A549 (cell line): ENCODE measurements at regions not wholly inside any gene's neighbourhood (a gene's known extent, or its start where the extent isn't known, plus 50 kb on each side); places are given as distances from the start of the nearest gene placed in this dataset.
"Not testable (repeated sequence)": the region's sequence is repeated elsewhere in the genome, so short reads cannot be mapped to it uniquely, and the experiment has no call there.

Experiments used
- ATAC-seq, 2 experiments: fragments of 200-7000 bp in 1 of 2; fragments of >200 bp in 1 of 2; cut with Nextera tagmentation in 1 of 2; cut with Tn5 transposase in 1 of 2; 3 replicates each; pipeline versions ENCODE4 v1.8.0 to v1.9.1; 2018 to 2020; ENCODE audit warnings: mild to moderate bottlenecking in 1 of 2, moderate library complexity in 1 of 2
- CTCF ChIA-PET: fragments of 300-600 bp; sonication (Branson Sonifier 250); formaldehyde crosslinking; extraction: SDS; loops from one replicate; lab custom pipeline; 2021; ENCODE audit warnings: antibody characterized with exemption, inconsistent platforms; lab: Yijun Ruan, JAX
- POLR2A ChIA-PET: fragments of 350-600 bp; formaldehyde crosslinking; extraction: SDS; loops from one replicate; lab custom pipeline; 2021; ENCODE audit warnings: antibody characterized with exemption, inconsistent platforms; lab: Yijun Ruan, JAX
- DNase-seq, 2 experiments: peaks; one replicate each; pipeline versions ENCODE4 v3.0.0 to v3.0.0-alpha.2; 2011 to 2016; ENCODE audit warnings: low read depth in 1 of 2, low spot score in 1 of 2
- FAIRE-seq: peaks from 2 replicates; lab custom pipeline; 2011; peaks lifted over from hg19 to GRCh38; lab: Jason Lieb, UNC
- H3K27ac ChIP-seq, 2 experiments: fragments of >200 bp; sonication (Bioruptor Twin); formaldehyde crosslinking; 3 replicates each; pipeline ENCODE4 v1.5.1; 2016 to 2017
- H3K4me1 ChIP-seq: fragments of >200 bp; sonication (Bioruptor Twin); formaldehyde crosslinking; 3 replicates; pipeline ENCODE4 v1.6.1; 2016
- H3K4me2 ChIP-seq: fragments of >200 bp; sonication (Bioruptor Twin); formaldehyde crosslinking; 3 replicates; pipeline ENCODE4 v1.6.1; 2016
- H3K4me3 ChIP-seq: fragments of >200 bp; sonication (Bioruptor Twin); formaldehyde crosslinking; 3 replicates; pipeline ENCODE4 v1.5.1; 2016
- H3K9me3 ChIP-seq: fragments of >200 bp; sonication (Bioruptor Twin); formaldehyde crosslinking; 3 replicates; pipeline ENCODE4 v1.6.1; 2016
- CBX2 ChIP-seq: fragments of 200-600 bp; sonication (generic); IDR thresholded peaks from 2 replicates; pipeline ENCODE4 v1.6.1; 2016; ENCODE audit warnings: low read depth, mild to moderate bottlenecking, borderline replicate concordance
- CHD4 ChIP-seq: fragments of 200-600 bp; sonication (generic); IDR thresholded peaks from 2 replicates; pipeline ENCODE4 v1.6.1; 2016; ENCODE audit warnings: antibody characterized with exemption, mild to moderate bottlenecking, borderline replicate concordance
- E2F6 ChIP-seq: IDR thresholded peaks from 2 replicates; pipeline ENCODE4 v1.6.1; 2012; ENCODE audit warnings: low read depth, borderline replicate concordance
- EHMT2 ChIP-seq: fragments of 200-600 bp; sonication (generic); IDR thresholded peaks from 2 replicates; pipeline ENCODE4 v1.6.1; 2016; ENCODE audit warnings: antibody characterized with exemption, low read depth, mild to moderate bottlenecking, moderate library complexity
- FOSB ChIP-seq: fragments of 250-450 bp; sonication (Bioruptor Pico); IDR thresholded peaks from 2 replicates; pipeline ENCODE4 v1.5.0; 2020; ENCODE audit warnings: mild to moderate bottlenecking, moderate library complexity
- HDAC2 ChIP-seq: fragments of 200-600 bp; sonication (generic); IDR thresholded peaks from 2 replicates; pipeline ENCODE4 v1.6.1; 2016
- HES2 ChIP-seq: fragments of >200 bp; sonication (Bioruptor Twin); formaldehyde crosslinking; IDR thresholded peaks from 2 replicates; pipeline ENCODE4 v1.6.1; 2016
- HOXA7 ChIP-seq: fragments of 250-450 bp; sonication (Bioruptor Pico); IDR thresholded peaks from 2 replicates; pipeline ENCODE4 v1.5.0; 2020; ENCODE audit warnings: mild to moderate bottlenecking, moderate library complexity
- JUN ChIP-seq, 2 experiments: fragments of >200 bp; sonication (Bioruptor Twin); formaldehyde crosslinking; IDR thresholded peaks; 2 replicates in 1 of 2; 3 replicates in 1 of 2; pipeline ENCODE4 v1.6.1; 2016 to 2017
- JUNB ChIP-seq: fragments of >200 bp; sonication (Bioruptor Twin); formaldehyde crosslinking; IDR thresholded peaks from 2 replicates; pipeline ENCODE4 v1.6.1; 2016
- MAZ ChIP-seq: fragments of 150-350 bp; IDR thresholded peaks from 2 replicates; pipeline ENCODE4 v1.6.1; 2014; ENCODE audit warnings: antibody characterized with exemption, low read depth, low read length, borderline replicate concordance
- MYC ChIP-seq: IDR thresholded peaks from 2 replicates; pipeline ENCODE4 v1.6.1; 2012; ENCODE audit warnings: mild to moderate bottlenecking, inconsistent platforms, low read length, improper control_type of control experiment, borderline replicate concordance
- NPAS2 ChIP-seq: fragments of 250-450 bp; sonication (Bioruptor Pico); IDR thresholded peaks from 2 replicates; pipeline ENCODE4 v1.8.0; 2022; ENCODE audit warnings: mild to moderate bottlenecking, moderate library complexity, borderline replicate concordance
- POLR2A ChIP-seq: IDR thresholded peaks from 2 replicates; pipeline ENCODE4 v1.6.1; 2012; ENCODE audit warnings: mild to moderate bottlenecking, low read length
- POLR2AphosphoS2 ChIP-seq: conservative IDR thresholded peaks from 2 replicates; pipeline ENCODE4 v1.6.1; 2012; ENCODE audit warnings: low read length, improper control_type of control experiment, inconsistent platforms
- RAD21 ChIP-seq, 2 experiments: fragments of >200 bp in 1 of 2; sonication (Bioruptor Twin) in 1 of 2; formaldehyde crosslinking in 1 of 2; IDR thresholded peaks in 1 of 2; conservative IDR thresholded peaks in 1 of 2; 2 replicates in 1 of 2; 3 replicates in 1 of 2; pipeline ENCODE4 v1.6.1; 2012 to 2018; ENCODE audit warnings: inconsistent platforms in 1 of 2
- RARB ChIP-seq: fragments of 250-450 bp; sonication (Bioruptor Pico); IDR thresholded peaks from 2 replicates; pipeline ENCODE4 v1.8.0; 2021; ENCODE audit warnings: mild to moderate bottlenecking, moderate library complexity
- RFX5 ChIP-seq: fragments of 450-650 bp; IDR thresholded peaks from 2 replicates; pipeline ENCODE4 v1.7.1; 2014; ENCODE audit warnings: antibody characterized with exemption, mild to moderate bottlenecking, moderate library complexity
- RNF2 ChIP-seq: fragments of 200-600 bp; sonication (generic); IDR thresholded peaks from 2 replicates; pipeline ENCODE4 v1.6.1; 2016; ENCODE audit warnings: low read depth, mild to moderate bottlenecking, antibody characterized with exemption, moderate library complexity, borderline replicate concordance
- SREBF2 ChIP-seq: fragments of 450-650 bp; IDR thresholded peaks from 2 replicates; pipeline ENCODE4 v1.6.1; 2014; ENCODE audit warnings: mild to moderate bottlenecking, moderate library complexity
- ZFP36 ChIP-seq: fragments of 450-650 bp; IDR thresholded peaks from 2 replicates; pipeline ENCODE4 v1.6.1; 2014; ENCODE audit warnings: borderline replicate concordance; ENCODE audit not compliant: partially characterized antibody
- ZSCAN20 ChIP-seq: fragments of 250-450 bp; sonication (Bioruptor Pico); IDR thresholded peaks from 2 replicates; pipeline ENCODE4 v1.8.0; 2022; ENCODE audit warnings: mild to moderate bottlenecking, moderate library complexity
- WGBS: methylation state at CpG from one replicate; pipeline ENCODE4 v1.1.6; 2017; ENCODE audit errors: missing lambda C conversion rate; 5-methylcytosine and 5-hydroxymethylcytosine counted together
- TF ChIP-seq, protein P1 (sequence below): fragments of 150-350 bp; IDR thresholded peaks from 2 replicates; pipeline ENCODE4 v1.6.1; 2014; ENCODE audit warnings: low read depth, mild to moderate bottlenecking, low read length
- TF ChIP-seq, protein P2 (sequence below): fragments of 250-450 bp; sonication (Bioruptor Pico); IDR thresholded peaks from 2 replicates; pipeline ENCODE4 v1.5.0; 2021; ENCODE audit warnings: mild to moderate bottlenecking, moderate library complexity, borderline replicate concordance

DNA sequence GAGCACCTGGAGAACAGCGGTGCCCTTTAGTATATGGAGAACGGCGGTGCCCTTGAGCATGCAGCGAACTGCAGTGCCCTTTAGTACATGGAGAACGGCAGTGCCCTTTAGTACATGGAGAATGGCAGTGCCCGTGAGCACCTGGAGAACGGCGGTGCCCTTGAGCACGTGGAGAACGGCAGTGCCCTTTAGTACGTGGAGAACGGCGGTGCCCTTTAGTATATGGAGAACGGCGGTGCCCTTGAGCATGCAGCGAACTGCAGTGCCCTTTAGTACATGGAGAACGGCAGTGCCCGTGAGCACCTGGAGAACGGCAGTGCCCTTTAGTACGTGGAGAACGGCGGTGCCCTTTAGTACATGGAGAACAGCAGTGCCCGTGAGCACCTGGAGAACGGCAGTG lies 151.8 kb downstream of the DLL1 start:
- H3K9me3 ChIP-seq, H3K4me2 ChIP-seq, ATAC-seq, POLR2A ChIA-PET, DNase-seq, FAIRE-seq, H3K4me3 ChIP-seq, CTCF ChIA-PET, H3K27ac ChIP-seq, H3K4me1 ChIP-seq: not testable (repeated sequence)
- WGBS = 84% methylated on average over 11 of the region's 24 CpGs

DNA sequence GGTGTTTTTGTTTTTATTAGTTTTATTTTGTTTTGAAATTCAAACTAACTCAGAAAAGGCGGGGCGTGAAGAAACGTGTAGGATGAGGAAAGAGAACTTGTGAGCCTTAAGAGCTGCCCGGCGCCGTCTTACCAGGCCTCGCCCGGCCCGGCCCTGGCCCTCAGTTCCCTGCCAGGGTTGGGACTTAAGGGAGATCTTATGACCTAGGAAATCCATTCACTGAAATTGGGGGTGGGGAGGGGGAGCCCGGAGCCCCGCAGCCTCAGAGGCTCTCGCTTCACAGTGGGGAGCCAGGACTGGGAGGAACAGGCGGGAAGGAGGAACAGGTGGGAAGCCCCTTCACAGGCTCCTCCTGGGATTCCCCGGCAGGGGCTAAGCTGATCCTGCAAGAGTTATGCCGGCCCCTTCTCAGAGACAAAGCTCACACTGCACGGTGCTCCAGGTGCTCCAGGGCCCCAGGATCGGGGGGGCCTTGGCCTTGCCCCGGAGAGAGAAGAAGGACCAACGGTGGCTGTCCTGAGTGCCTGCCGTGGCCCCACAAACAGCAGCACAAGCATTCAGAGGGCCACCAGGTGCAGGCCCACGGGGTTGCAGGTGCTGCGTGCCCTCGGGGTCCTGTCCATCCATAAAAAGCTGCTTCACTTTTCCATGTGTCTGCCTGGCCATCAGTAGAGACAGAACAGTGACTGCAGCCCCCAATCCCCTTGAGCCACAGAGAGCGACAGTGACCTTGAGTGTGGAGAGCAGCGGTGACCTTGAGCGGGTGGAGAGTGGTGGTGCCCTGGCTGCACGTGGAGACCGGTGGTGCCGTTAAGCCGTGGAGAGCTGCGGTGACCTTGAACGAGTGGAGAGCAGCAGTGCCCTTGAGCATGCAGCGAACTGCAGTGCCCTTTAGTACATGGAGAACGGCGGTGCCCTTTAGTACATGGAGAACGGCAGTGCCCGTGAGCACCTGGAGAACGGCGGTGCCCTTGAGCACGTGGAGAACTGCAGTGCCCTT lies 152.7 kb downstream of the DLL1 start:
- no peak for DNase-seq
- TF ChIP-seq POLR2A (no peak), FOSB (CRISPR knock-in tag) (no peak), HDAC2 (no peak), HES2 (no peak), EHMT2 (no peak), POLR2AphosphoS2 (no peak), RNF2 (no peak)
- Histone ChIP-seq H3K4me2 (no peak overlapping the region), H3K9me3 (no peaks in the 10 kb centered on the region), H3K4me1 (no peaks in the 10 kb centered on the region), H3K4me3 (no peak overlapping the region), H3K27ac (no peak overlapping the region)
- WGBS = 68% methylated on average over 13 of the region's 40 CpGs
- FAIRE-seq = no peak
- CTCF ChIA-PET = interaction anchor here (1.3 kb wide), 1 partner anchor 306 kb away, joined by 3 read pairs; no protein-coding TSS in a partner anchor
- POLR2A ChIA-PET = no interaction called here
- no peak for ATAC-seq

GRCh38 chr6:170137176-170137891 lies 153.5 kb downstream of the DLL1 start:
- H3K4me3 ChIP-seq = no peak overlapping the region
- H3K9me3 ChIP-seq = no peaks in the 10 kb centered on the region
- DNase-seq (no peak), FAIRE-seq (no peak), ATAC-seq (no peak)
- WGBS = 76% methylated on average over 45 of the region's 50 CpGs
- no peaks in the 10 kb centered on the region for H3K4me1 ChIP-seq
- H3K27ac ChIP-seq = no peak overlapping the region
- ChIA-PET POLR2A (no interaction called here), CTCF (interaction anchor here (1.3 kb wide), 1 partner anchor 306 kb away, joined by 3 read pairs; no protein-coding TSS in a partner anchor)
- TF ChIP-seq MAZ (no peak), RARB (CRISPR knock-in tag) (no peak), MYC (no peak), ZFP36 (no peak), CBX2 (no peak), E2F6 (no peak), RNF2 (no peak)
- H3K4me2 ChIP-seq = no peak overlapping the region

GRCh38 chr6:170136541-170137175 lies 154.2 kb downstream of the DLL1 start:
- H3K27ac ChIP-seq = no peak overlapping the region
- DNase-seq (no peak), FAIRE-seq (no peak), ATAC-seq (no peak)
- 85% methylated on average over 52 of the region's 69 CpGs for WGBS
- no peak overlapping the region for H3K4me3 ChIP-seq
- no peak overlapping the region for H3K4me2 ChIP-seq
- CTCF ChIA-PET = interaction anchor here (1.3 kb wide), 1 partner anchor 305 kb away, joined by 3 read pairs; no protein-coding TSS in a partner anchor
- POLR2A ChIA-PET = no interaction called here
- no peaks in the 10 kb centered on the region for H3K4me1 ChIP-seq
- no peaks in the 10 kb centered on the region for H3K9me3 ChIP-seq
- TF ChIP-seq CHD4 = no peak
- TF ChIP-seq RFX5 = no peak
- TF ChIP-seq JUNB = no peak
- no peak for TF ChIP-seq RAD21 (conservative IDR thresholded peaks at IDR 0.05 in 1 of 2, IDR thresholded peaks at IDR 0.05 in 1 of 2)
- TF ChIP-seq, protein P1, sequence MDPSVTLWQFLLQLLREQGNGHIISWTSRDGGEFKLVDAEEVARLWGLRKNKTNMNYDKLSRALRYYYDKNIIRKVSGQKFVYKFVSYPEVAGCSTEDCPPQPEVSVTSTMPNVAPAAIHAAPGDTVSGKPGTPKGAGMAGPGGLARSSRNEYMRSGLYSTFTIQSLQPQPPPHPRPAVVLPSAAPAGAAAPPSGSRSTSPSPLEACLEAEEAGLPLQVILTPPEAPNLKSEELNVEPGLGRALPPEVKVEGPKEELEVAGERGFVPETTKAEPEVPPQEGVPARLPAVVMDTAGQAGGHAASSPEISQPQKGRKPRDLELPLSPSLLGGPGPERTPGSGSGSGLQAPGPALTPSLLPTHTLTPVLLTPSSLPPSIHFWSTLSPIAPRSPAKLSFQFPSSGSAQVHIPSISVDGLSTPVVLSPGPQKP = no peak
- no peak for TF ChIP-seq HOXA7 (CRISPR knock-in tag)
- no peak for TF ChIP-seq SREBF2
- TF ChIP-seq, protein P2, sequence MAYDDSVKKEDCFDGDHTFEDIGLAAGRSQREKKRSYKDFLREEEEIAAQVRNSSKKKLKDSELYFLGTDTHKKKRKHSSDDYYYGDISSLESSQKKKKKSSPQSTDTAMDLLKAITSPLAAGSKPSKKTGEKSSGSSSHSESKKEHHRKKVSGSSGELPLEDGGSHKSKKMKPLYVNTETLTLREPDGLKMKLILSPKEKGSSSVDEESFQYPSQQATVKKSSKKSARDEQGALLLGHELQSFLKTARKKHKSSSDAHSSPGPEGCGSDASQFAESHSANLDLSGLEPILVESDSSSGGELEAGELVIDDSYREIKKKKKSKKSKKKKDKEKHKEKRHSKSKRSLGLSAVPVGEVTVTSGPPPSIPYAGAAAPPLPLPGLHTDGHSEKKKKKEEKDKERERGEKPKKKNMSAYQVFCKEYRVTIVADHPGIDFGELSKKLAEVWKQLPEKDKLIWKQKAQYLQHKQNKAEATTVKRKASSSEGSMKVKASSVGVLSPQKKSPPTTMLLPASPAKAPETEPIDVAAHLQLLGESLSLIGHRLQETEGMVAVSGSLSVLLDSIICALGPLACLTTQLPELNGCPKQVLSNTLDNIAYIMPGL (CRISPR knock-in tag) = no peak
- TF ChIP-seq POLR2A = no peak
- no peak for TF ChIP-seq NPAS2 (CRISPR knock-in tag)
- TF ChIP-seq JUN (IDR thresholded peaks at IDR 0.05) = no peak
- TF ChIP-seq ZSCAN20 (CRISPR knock-in tag) = no peak
